ENCODE measurements at regions not wholly inside any gene's neighbourhood (a gene's known extent, or its start where the extent isn't known, plus 50 kb on each side); places are given as distances from the start of the nearest gene placed in this dataset.

GRCh38 chr15:96087180-96087884 lies 243.2 kb upstream of the NR2F2 start:
- no peak for DNase-seq

- DNase-seq, result no peak
These were observed 241.8 kb upstream of the NR2F2 start for GRCh38 chr15:96088650-96089049.

GRCh38 chr15:96089405-96090058 lies 241.0 kb upstream of the NR2F2 start:
- DNase-seq, result no peak

GRCh38 chr15:96092186-96092585 lies 238.3 kb upstream of the NR2F2 start:
- no peak for DNase-seq

DNA sequence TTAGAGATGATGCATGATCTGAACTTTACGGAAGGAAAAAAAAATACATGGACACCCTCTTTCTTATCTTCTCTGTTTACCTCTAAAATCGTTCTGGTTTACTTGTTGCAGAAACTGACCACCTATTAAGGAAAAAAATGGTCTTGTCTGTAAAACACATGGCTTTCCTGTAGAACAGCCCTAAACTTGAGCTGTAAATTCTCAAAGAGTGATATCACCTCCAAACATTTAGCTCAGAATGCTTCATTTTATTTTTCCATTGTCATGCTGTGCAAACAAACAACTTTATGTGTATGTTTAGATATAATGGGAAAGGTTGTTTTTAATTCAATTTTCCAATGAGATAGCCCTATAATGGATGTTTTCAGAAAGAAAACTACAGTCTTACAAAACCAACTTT lies 237.4 kb upstream of the NR2F2 start:
- no peak for DNase-seq

- DNase-seq, result no peak
These were observed 232.8 kb upstream of the NR2F2 start for GRCh38 chr15:96097661-96098060.

DNA sequence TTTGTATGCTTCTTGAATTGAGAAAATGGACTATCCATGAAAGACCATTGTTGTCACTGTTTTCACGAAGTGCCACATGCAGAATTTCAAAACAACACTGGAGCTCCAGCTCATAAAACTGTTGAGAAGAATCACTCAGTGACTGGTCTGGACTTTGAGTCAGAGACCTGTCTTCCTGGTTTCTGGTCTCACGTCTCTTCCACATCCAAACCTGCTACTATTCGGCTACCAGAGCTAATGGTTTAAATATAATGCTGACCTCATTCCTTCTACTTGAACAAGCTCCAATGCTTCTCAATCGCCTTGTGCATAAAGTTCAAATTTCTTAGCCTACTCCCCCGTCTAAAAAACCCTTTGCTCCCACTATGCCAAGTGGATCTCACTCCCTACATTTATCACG lies 227.9 kb upstream of the NR2F2 start:
- DNase-seq, result no peak

GRCh38 chr15:96106181-96106580 lies 224.3 kb upstream of the NR2F2 start:
- DNase-seq, result no peak

DNA sequence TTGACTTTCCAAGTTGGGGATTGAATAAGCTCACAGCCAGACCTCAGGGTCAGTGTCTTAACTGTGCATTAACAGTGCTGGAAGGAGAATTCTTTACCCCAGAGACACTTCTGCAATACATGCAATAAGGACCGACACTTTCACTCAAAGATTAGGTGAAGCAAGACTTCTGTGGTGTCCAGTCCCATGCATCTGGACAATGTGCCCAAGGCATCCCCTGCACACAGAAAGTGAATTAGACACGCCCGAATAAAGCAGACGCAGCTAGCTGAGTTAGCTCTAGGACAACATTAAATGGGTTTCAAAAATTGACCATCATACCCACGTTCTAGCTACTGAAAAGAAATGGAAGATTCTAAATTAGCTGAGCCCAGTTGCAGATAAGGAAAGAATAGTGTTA lies 223.9 kb upstream of the NR2F2 start:
- no peak for DNase-seq

GRCh38 chr15:96107916-96108315 lies 222.6 kb upstream of the NR2F2 start:
- DNase-seq, result no peak

DNA sequence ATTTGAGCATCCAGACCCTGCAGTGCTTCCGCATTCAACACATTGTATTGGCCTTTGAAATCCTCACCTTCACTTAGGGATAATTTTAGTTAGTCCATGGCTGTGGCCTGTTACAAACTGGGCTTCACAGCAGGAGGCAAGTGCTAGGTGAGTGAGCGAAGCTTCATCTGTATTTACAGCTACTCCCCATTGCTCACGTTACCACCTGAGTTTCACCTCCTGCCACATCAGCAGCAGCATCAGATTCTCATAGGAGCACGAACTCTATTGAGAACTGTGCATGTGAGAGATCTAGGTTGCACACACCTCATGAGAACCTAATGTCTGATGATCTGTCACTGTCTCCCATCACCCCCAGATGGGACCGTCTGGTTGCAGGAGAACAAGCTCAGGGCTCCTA lies 222.1 kb upstream of the NR2F2 start:
- DNase-seq, result no peak

GRCh38 chr15:96109820-96110219 lies 220.7 kb upstream of the NR2F2 start:
- no peak for DNase-seq

DNA sequence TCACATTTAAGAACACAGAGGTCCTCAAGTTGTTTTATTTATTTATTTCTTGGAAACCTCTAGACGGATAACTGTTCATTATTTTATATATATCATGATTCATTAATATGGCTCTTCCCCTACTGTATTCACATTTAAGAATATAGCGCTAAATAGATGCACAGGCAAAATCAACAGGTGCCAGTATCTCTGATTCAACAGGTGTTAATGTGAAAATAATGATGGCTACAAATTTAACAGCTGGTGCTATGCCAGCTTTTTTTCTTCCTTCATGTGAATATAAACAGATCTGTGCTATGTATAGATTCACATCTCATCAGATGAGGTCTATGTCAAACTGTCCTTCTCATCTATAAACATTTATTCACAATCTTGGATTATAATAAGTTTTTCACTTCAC lies 218.5 kb upstream of the NR2F2 start:
- DNase-seq, result no peak

GRCh38 chr15:96115642-96116041 lies 214.9 kb upstream of the NR2F2 start:
- no peak for DNase-seq

- DNase-seq, result no peak
These were observed 213.2 kb upstream of the NR2F2 start for GRCh38 chr15:96117270-96117669.

DNA sequence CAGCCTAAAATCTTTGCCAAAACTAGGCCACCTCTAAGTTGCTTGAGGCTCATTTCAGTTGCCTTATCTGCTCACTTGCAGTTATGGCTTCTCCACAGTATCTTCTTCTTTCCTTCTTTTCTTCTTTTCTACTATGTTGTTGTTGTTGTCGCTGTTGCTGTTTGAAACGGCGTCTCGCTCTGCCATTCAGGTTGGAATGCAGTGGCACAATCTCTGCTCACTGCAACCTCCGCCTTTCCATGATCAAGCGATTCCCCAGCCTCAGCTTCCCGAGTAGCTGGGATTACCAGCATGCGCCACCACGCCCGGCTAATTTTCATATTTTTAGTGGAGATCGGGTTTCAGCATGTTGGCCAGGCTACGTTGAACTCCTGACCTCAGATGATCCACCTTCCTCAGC lies 210.8 kb upstream of the NR2F2 start:
- no peak for DNase-seq

DNA sequence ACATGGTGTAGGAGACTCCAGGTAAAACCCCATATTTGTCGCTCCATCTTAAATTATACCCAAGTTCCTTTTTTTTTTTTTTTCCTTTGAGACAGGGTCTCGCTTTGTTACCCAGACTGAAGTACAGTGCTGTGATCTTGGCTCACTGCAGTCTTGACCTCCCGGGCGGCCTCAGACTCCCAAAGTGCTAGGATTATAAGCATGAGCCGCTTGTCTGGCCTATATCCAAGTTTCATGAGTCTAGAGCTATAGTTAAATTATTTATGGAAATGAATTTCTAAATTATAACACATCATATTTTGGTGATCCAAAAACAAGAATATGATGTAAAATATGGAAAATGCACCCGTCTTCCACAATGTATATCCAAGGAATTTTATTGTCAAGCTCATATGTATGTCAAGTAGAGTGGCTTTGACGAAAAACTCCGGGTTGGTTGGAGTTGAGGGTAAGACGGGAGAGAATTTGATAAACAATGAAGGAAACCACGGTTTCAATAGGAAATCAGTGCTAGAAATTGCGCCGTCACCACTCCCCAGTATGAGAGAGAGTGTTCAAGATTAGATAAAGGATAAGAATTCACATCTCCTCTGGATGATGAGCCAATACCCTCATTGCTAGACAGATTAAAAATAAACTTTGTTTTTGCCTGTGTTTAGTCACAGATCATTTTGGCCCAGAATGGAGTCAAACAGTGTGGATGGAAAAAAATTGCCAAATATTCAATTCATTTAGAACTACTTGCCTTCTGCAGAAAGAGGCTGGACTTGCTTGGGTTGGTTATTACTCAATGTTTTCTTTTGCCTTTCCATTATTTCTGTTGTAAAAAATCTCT lies 209.2 kb upstream of the NR2F2 start:
- no peak for DNase-seq

- DNase-seq, result no peak
These were observed 208.1 kb upstream of the NR2F2 start for GRCh38 chr15:96122077-96123027.

GRCh38 chr15:96123028-96123400 lies 207.5 kb upstream of the NR2F2 start:
- no peak for DNase-seq

DNA sequence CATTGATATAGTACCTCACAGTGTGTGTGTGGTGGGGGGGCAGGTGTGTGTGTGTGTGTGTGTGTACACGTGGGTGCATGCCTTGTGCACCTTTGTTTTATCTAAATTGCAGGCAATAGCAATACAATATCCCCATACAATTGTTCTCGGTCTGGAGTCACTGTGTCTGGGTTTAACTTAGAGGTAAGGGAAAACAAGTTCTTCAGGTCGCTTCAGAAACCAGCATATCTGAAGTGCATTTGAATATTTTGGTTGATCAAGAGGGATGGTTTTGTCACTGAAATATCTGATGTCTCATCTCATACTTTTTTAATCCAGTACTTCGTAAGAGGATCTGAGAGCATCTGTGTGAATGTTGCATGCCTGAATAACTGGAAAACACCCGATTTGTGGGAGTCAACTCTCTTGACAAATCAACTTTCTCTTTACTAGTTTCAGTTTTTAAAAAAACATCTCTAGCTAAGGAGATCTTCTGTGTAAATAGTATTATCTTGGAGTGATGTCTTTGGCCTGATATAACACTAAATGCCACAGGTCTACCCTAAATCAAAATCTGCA lies 206.8 kb upstream of the NR2F2 start:
- DNase-seq, result no peak

DNA sequence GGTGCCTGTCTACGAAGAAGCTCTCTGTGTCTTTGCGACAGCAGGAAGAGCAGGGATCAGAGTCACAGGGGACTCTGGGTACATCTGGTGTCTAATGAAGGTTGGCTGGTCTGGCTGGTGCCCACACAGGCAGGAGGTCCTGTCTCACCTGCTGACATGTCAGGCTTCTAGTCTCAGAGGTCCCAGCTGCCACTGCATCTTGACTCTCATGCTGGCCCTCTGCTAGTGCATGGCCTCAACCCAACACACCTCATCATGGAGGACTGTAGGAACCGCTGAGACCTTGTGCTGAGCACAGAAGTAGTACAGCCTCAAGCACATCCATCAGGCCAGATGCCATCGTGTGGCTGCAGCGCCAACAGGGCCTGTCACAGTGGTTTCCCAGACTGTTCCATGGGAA lies 206.1 kb upstream of the NR2F2 start:
- DNase-seq, result no peak

DNA sequence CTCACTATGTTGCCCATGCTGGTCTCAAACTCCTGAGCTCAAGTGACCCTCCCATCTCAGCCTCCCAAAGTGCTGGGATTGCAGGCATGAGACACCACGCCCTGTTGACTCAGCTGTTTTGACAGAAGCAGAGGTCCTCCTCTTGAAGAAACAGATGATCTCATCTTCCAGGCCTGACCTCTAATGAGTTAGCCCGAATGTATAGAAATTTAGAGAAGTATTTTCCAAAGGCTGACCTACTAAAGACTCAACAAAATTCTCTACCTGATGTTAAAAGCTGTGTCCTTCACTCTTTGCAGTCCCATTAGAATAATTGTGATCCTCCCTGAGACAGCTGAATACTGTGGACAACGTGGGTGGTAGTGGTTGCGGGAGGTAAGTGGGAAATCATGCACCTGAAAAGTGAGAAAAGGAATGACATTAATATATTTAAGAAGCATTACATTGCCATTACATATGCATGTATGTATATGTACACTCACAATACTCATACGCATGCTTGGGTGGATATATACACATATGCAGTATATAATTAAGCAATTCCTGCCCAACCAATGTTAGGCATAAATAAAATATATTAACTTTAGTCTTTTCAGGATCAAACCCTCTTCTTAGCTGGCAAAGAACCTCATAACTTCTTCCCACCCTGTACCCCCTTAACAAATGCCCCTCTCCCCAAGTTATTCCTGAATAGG lies 204.6 kb upstream of the NR2F2 start:
- DNase-seq, result no peak

All from femur (tissue), 1 donor.